ENCODE measurements at regions not wholly inside any gene's neighbourhood (a gene's known extent, or its start where the extent isn't known, plus 50 kb on each side); places are given as distances from the start of the nearest gene placed in this dataset.

DNA sequence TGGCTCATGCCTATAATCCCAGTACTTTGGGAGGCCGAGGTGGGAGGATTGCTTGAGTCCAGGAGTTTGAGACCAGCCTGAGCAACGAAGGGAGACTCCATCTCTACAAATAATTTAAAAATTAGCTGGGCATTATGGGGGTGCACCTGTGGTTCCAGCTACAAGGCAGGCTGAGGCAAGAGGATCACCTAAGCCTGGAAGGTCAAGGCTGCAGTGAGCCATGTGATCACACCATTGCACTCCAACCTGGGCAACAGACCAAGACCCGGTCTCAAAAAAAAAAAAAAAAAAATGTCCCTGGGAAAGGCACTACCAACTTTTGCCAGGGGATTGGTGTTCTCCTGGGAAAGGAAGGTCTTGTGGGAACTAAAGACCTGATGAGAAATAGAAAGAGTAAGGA is 134.2 kb upstream of the AUTS2 start:
- H3K9ac ChIP-seq (ENCODE audit: low read depth in 1 of 2, low read length in 2 of 2), result no peak overlapping the region
- H3K4me3 ChIP-seq (ENCODE audit: low read depth in 1 of 2, low read length in 2 of 2), result no peak overlapping the region
- H3K36me3 ChIP-seq (ENCODE audit: control insufficient read depth in 1 of 2, insufficient read depth in 2 of 2, low read length in 2 of 2), result no peaks in the 10 kb centered on the region
- H3K9me3 ChIP-seq (ENCODE audit: control insufficient read depth in 1 of 2, low read length in 2 of 2), result peaks cover 0 to 10% of the 10 kb centered on the region in 2 donors
- H3K4me1 ChIP-seq (ENCODE audit: control insufficient read depth in 1 of 2, insufficient read depth in 2 of 2, low read length in 2 of 2), result no peaks in the 10 kb centered on the region
- no peaks in the 10 kb centered on the region for H3K27me3 ChIP-seq (ENCODE audit: control insufficient read depth in 1 of 2, insufficient read depth in 2 of 2, low read length in 2 of 2)
- H3K27ac ChIP-seq (ENCODE audit: low read depth, low read length), result no peak overlapping the region

DNA sequence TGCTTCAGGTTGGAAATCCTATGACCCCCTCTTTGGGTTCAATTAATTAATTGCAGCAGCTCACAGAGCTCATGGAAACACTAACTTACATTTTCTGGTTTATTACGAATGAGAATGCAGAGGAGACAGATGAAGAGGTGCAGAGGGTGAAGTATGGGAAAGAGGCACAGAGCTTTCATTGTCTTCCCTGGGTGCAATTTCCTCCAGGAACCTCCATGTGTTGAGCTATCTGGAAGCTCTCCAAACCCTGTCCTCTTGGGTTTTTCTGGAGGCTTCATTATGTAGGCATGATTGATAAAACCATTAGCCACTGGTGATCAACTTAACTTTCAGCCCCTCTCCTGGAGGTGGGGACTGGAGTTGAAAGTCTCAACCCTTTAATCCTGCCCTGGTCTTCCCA is 133.0 kb upstream of the AUTS2 start:
- no peak overlapping the region for H3K9ac ChIP-seq (ENCODE audit: low read depth in 1 of 2, low read length in 2 of 2)
- no peaks in the 10 kb centered on the region for H3K27me3 ChIP-seq (ENCODE audit: control insufficient read depth in 1 of 2, insufficient read depth in 2 of 2, low read length in 2 of 2)
- no peaks in the 10 kb centered on the region for H3K4me1 ChIP-seq (ENCODE audit: control insufficient read depth in 1 of 2, insufficient read depth in 2 of 2, low read length in 2 of 2)
- peaks cover 0 to 10% of the 10 kb centered on the region in 2 donors for H3K9me3 ChIP-seq (ENCODE audit: control insufficient read depth in 1 of 2, low read length in 2 of 2)
- no peak overlapping the region for H3K4me3 ChIP-seq (ENCODE audit: low read depth in 1 of 2, low read length in 2 of 2)
- no peaks in the 10 kb centered on the region for H3K36me3 ChIP-seq (ENCODE audit: control insufficient read depth in 1 of 2, insufficient read depth in 2 of 2, low read length in 2 of 2)
- no peak overlapping the region for H3K27ac ChIP-seq (ENCODE audit: low read depth, low read length)

DNA sequence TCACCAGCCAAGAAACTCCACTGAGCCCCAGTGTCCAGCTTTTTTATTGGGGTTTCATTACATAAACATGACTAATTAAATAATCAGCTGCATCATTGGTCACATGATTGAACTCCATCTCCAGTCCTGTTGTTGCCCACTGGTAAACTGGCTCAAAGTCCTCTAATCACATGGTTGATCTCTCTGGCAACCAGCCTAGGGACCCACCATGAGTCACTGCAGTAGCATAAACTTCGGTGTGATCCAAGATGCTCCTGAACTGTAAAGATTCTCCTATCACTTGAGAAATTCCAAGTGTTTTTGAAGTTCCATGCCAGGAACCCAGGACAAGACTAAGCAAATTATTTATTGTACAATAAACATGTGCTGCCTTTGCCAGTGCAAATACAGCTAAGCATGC is 130.4 kb upstream of the AUTS2 start:
- Histone ChIP-seq H3K9me3 (ENCODE audit: control insufficient read depth in 1 of 2, low read length in 2 of 2) (peaks cover 0 to 10% of the 10 kb centered on the region in 2 donors), H3K4me1 (ENCODE audit: control insufficient read depth in 1 of 2, insufficient read depth in 2 of 2, low read length in 2 of 2) (no peaks in the 10 kb centered on the region), H3K36me3 (ENCODE audit: control insufficient read depth in 1 of 2, insufficient read depth in 2 of 2, low read length in 2 of 2) (no peaks in the 10 kb centered on the region)

DNA sequence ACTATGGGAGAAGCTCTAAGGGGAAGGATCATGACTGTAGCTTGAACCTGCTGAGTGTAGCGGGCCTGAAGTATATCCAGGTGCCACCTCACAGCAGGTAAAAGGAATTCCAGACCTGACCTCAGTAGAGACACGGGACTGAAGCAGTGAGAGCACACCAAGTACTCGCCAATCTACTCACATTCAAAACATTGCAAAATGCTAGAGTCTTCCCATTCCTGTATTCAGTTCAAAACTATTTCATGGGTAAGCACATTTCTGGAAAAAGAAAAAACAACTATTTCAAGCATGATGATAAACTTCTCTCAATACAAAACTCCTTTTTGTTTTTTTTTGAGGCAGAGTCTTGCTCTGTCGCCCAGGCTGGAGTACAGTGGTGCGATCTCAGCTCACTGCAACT is 121.9 kb upstream of the AUTS2 start:
- H3K4me1 ChIP-seq (ENCODE audit: control insufficient read depth in 1 of 2, insufficient read depth in 2 of 2, low read length in 2 of 2), result no peaks in the 10 kb centered on the region
- no peak overlapping the region for H3K9ac ChIP-seq (ENCODE audit: low read depth in 1 of 2, low read length in 2 of 2)
- H3K4me3 ChIP-seq (ENCODE audit: low read depth in 1 of 2, low read length in 2 of 2), result no peak overlapping the region
- H3K36me3 ChIP-seq (ENCODE audit: control insufficient read depth in 1 of 2, insufficient read depth in 2 of 2, low read length in 2 of 2), result no peaks in the 10 kb centered on the region
- no peaks in the 10 kb centered on the region for H3K9me3 ChIP-seq (ENCODE audit: control insufficient read depth in 1 of 2, low read length in 2 of 2)
- no peaks in the 10 kb centered on the region for H3K27me3 ChIP-seq (ENCODE audit: control insufficient read depth in 1 of 2, insufficient read depth in 2 of 2, low read length in 2 of 2)
- H3K27ac ChIP-seq (ENCODE audit: low read depth, low read length), result no peak overlapping the region

More for the DNA sequence above, 130.4 kb upstream of the AUTS2 start:
- Histone ChIP-seq H3K4me3 (ENCODE audit: low read depth in 1 of 2, low read length in 2 of 2) (no peak overlapping the region), H3K9ac (ENCODE audit: low read depth in 1 of 2, low read length in 2 of 2) (no peak overlapping the region), H3K27me3 (ENCODE audit: control insufficient read depth in 1 of 2, insufficient read depth in 2 of 2, low read length in 2 of 2) (no peaks in the 10 kb centered on the region), H3K27ac (ENCODE audit: low read depth, low read length) (no peak overlapping the region)

DNA sequence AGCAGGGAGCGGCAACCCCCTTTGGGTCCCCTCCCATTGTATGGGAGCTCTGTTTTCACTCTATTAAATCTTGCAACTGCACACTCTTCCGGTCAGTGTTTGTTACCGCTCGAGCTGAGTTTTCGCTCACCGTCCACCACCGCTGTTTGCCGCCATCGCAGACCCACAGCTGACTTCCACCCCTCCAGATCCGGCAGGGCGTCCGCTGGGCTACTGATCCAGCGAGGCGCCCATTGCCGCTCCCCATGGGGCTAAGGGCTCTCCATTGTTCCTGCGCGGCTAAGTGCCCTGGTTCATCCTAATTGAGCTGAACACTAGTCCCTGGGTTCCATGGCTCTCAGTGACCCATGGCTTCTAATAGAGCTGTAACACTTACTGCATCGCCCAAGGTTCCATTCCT is 115.6 kb upstream of the AUTS2 start:
- H3K36me3 ChIP-seq (ENCODE audit: control insufficient read depth in 1 of 2, insufficient read depth in 2 of 2, low read length in 2 of 2), result no peaks in the 10 kb centered on the region
- H3K27me3 ChIP-seq (ENCODE audit: control insufficient read depth in 1 of 2, insufficient read depth in 2 of 2, low read length in 2 of 2), result no peaks in the 10 kb centered on the region
- no peaks in the 10 kb centered on the region for H3K4me1 ChIP-seq (ENCODE audit: control insufficient read depth in 1 of 2, insufficient read depth in 2 of 2, low read length in 2 of 2)
- no peak overlapping the region for H3K27ac ChIP-seq (ENCODE audit: low read depth, low read length)
- H3K9me3 ChIP-seq (ENCODE audit: control insufficient read depth in 1 of 2, low read length in 2 of 2), result no peaks in the 10 kb centered on the region
- no peak overlapping the region for H3K4me3 ChIP-seq (ENCODE audit: low read depth in 1 of 2, low read length in 2 of 2)
- no peak overlapping the region for H3K9ac ChIP-seq (ENCODE audit: low read depth in 1 of 2, low read length in 2 of 2)

DNA sequence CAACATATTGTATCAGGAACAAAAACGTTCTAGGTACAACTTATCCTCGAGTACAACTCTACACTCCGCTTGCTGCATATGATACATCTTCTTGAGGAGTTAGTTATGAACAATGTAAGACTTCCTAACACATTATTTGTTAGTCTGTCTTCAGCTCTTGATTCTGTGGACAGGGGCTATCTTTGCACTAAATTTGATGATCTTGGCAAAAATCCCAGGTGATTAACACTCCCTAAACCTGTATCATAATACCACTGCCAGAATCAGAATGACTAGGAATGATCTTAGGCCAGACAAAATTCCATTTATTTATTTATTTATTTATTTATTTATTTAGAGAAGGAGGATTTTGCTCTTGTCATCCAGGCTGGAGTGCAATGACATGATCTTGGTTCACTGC is 108.7 kb upstream of the AUTS2 start:
- no peaks in the 10 kb centered on the region for H3K36me3 ChIP-seq (ENCODE audit: control insufficient read depth in 1 of 2, insufficient read depth in 2 of 2, low read length in 2 of 2)
- H3K4me1 ChIP-seq (ENCODE audit: control insufficient read depth in 1 of 2, insufficient read depth in 2 of 2, low read length in 2 of 2), result no peaks in the 10 kb centered on the region

DNA sequence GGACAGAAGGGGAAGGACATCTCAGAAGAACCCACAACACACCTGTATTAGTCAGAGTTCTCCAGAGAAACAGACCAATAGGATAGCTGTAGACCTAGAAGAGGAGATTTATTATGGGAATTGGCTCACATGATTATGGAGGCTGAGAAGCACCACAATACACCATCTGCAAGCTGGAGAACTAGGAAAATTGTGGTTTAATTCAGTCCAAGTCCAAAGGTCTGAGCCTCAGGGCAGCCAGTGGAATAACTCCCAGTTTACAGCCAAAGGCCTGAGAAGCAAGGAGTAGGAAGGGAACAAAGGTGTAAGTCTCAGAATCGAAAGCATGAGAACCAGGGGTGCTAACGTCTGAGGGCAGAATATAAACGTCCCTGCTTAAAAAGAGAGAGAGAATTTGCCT is 99.6 kb upstream of the AUTS2 start:
- Histone ChIP-seq H3K9ac (ENCODE audit: low read depth in 1 of 2, low read length in 2 of 2) (no peak overlapping the region), H3K4me1 (ENCODE audit: control insufficient read depth in 1 of 2, insufficient read depth in 2 of 2, low read length in 2 of 2) (no peaks in the 10 kb centered on the region), H3K27me3 (ENCODE audit: control insufficient read depth in 1 of 2, insufficient read depth in 2 of 2, low read length in 2 of 2) (no peaks in the 10 kb centered on the region), H3K27ac (ENCODE audit: low read depth, low read length) (no peak overlapping the region), H3K9me3 (ENCODE audit: control insufficient read depth in 1 of 2, low read length in 2 of 2) (no peaks in the 10 kb centered on the region), H3K36me3 (ENCODE audit: control insufficient read depth in 1 of 2, insufficient read depth in 2 of 2, low read length in 2 of 2) (no peaks in the 10 kb centered on the region), H3K4me3 (ENCODE audit: low read depth in 1 of 2, low read length in 2 of 2) (no peak overlapping the region)

More for the DNA sequence above, 108.7 kb upstream of the AUTS2 start:
- H3K9me3 ChIP-seq (ENCODE audit: control insufficient read depth in 1 of 2, low read length in 2 of 2), result no peaks in the 10 kb centered on the region
- no peaks in the 10 kb centered on the region for H3K27me3 ChIP-seq (ENCODE audit: control insufficient read depth in 1 of 2, insufficient read depth in 2 of 2, low read length in 2 of 2)
- no peak overlapping the region for H3K9ac ChIP-seq (ENCODE audit: low read depth in 1 of 2, low read length in 2 of 2)
- no peak overlapping the region for H3K4me3 ChIP-seq (ENCODE audit: low read depth in 1 of 2, low read length in 2 of 2)
- H3K27ac ChIP-seq (ENCODE audit: low read depth, low read length), result no peak overlapping the region

DNA sequence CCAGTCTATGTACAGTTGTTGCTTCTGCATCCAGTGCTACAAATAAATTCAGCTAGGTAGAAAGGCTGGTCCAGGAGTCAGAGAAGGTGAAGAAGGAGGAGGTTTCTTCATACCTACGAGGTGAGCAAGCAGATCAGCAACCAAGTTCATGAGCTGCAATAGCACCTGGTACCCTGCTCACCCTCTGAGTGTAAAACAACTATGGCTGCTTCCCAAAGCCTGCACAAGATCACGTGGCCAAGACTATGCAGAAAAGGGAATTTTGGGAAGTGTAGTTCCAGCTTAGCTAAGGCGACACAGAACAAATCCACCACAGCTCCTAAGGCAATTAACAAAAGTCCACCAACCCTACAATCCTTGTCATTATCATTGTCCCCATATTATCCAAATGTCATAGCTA is 95.9 kb upstream of the AUTS2 start:
- Histone ChIP-seq H3K36me3 (ENCODE audit: control insufficient read depth in 1 of 2, insufficient read depth in 2 of 2, low read length in 2 of 2) (no peaks in the 10 kb centered on the region), H3K27me3 (ENCODE audit: control insufficient read depth in 1 of 2, insufficient read depth in 2 of 2, low read length in 2 of 2) (no peaks in the 10 kb centered on the region), H3K4me1 (ENCODE audit: control insufficient read depth in 1 of 2, insufficient read depth in 2 of 2, low read length in 2 of 2) (no peaks in the 10 kb centered on the region), H3K27ac (ENCODE audit: low read depth, low read length) (no peak overlapping the region), H3K4me3 (ENCODE audit: low read depth in 1 of 2, low read length in 2 of 2) (no peak overlapping the region), H3K9me3 (ENCODE audit: control insufficient read depth in 1 of 2, low read length in 2 of 2) (no peaks in the 10 kb centered on the region), H3K9ac (ENCODE audit: low read depth in 1 of 2, low read length in 2 of 2) (no peak overlapping the region)

DNA sequence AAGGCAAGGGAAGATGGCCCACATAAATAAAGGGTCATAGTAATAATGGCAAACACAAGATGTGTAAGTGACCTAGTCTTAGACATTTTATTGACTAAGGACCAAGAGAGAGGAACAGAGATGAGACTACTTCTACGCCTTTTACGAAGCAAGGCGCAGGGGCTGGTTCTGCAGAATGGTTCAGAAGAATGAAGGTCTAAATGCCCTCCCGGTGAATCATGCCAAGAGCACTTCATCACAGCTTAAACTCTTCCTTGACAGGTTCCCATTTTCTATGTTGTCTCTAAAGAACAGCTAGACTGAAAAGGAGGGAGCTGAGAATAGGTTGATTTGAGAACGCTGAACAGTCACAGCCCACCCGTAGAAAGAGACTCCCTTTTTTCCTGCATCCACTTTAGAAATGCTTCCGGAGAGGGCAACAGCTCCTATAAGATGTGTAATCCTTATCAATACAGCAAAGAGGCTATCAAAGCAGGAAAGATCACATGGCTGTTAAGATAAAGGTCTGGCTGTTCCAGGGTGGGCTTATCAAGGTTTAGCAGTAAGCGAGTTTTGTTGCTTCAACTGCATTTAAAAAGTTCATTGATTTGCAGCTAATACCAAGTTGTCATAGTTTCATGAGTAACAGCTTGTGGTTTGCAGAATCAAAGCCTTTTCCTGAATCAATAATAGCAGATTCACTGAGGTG is 93.4 kb upstream of the AUTS2 start:
- no peaks in the 10 kb centered on the region for H3K9me3 ChIP-seq (ENCODE audit: control insufficient read depth in 1 of 2, low read length in 2 of 2)

DNA sequence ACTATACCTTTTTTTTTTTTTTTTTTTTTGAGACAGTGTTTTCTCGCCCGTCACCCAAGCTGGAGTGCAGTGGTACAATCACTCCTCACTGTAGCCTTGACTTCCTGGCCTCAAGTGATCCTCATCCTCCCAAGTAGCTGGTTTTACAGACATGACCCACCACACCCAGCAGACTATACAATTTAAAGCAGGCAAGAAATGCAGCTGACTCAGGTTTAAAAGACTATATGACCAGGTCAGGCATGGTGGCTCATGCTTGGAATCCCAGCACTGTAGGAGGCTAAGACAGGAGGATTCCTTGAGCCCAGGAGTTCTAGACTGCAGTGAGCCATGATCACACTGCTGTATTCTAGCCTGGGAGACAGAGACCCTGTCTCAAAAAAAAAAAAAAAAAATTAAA is 89.5 kb upstream of the AUTS2 start:
- Histone ChIP-seq H3K9ac (ENCODE audit: low read depth in 1 of 2, low read length in 2 of 2) (no peak overlapping the region), H3K4me3 (ENCODE audit: low read depth in 1 of 2, low read length in 2 of 2) (no peak overlapping the region)

More for the DNA sequence above, 93.4 kb upstream of the AUTS2 start:
- Histone ChIP-seq H3K4me1 (ENCODE audit: control insufficient read depth in 1 of 2, insufficient read depth in 2 of 2, low read length in 2 of 2) (no peaks in the 10 kb centered on the region), H3K27ac (ENCODE audit: low read depth, low read length) (no peak overlapping the region), H3K36me3 (ENCODE audit: control insufficient read depth in 1 of 2, insufficient read depth in 2 of 2, low read length in 2 of 2) (no peaks in the 10 kb centered on the region), H3K4me3 (ENCODE audit: low read depth in 1 of 2, low read length in 2 of 2) (no peak overlapping the region), H3K9ac (ENCODE audit: low read depth in 1 of 2, low read length in 2 of 2) (no peak overlapping the region), H3K27me3 (ENCODE audit: control insufficient read depth in 1 of 2, insufficient read depth in 2 of 2, low read length in 2 of 2) (no peaks in the 10 kb centered on the region)

DNA sequence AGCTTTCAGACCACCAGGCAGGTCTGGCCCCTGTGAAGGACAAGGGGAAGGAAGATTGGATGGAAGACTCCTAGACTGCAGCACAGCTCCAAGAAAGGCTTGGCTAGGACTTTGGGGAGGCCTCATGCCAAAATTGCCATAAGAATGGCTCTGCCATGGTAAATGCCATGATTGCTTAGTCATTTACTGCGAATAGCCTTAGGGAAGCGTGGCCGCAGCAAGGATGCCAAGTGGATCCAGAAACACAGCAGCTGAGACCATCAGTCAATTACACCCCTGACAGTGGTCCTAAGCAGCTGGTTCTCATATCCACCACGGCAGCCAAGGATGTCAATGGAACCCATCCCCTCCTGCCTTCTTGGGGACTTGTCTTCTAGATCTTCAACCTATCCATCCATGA is 88.2 kb upstream of the AUTS2 start:
- H3K9ac ChIP-seq (ENCODE audit: low read depth in 1 of 2, low read length in 2 of 2), result no peak overlapping the region
- H3K4me3 ChIP-seq (ENCODE audit: low read depth in 1 of 2, low read length in 2 of 2), result no peak overlapping the region
- H3K27me3 ChIP-seq (ENCODE audit: control insufficient read depth in 1 of 2, insufficient read depth in 2 of 2, low read length in 2 of 2), result no peaks in the 10 kb centered on the region
- no peak overlapping the region for H3K27ac ChIP-seq (ENCODE audit: low read depth, low read length)
- H3K4me1 ChIP-seq (ENCODE audit: control insufficient read depth in 1 of 2, insufficient read depth in 2 of 2, low read length in 2 of 2), result no peaks in the 10 kb centered on the region
- no peaks in the 10 kb centered on the region for H3K36me3 ChIP-seq (ENCODE audit: control insufficient read depth in 1 of 2, insufficient read depth in 2 of 2, low read length in 2 of 2)
- no peaks in the 10 kb centered on the region for H3K9me3 ChIP-seq (ENCODE audit: control insufficient read depth in 1 of 2, low read length in 2 of 2)

More for the DNA sequence above, 89.5 kb upstream of the AUTS2 start:
- no peaks in the 10 kb centered on the region for H3K4me1 ChIP-seq (ENCODE audit: control insufficient read depth in 1 of 2, insufficient read depth in 2 of 2, low read length in 2 of 2)
- H3K27me3 ChIP-seq (ENCODE audit: control insufficient read depth in 1 of 2, insufficient read depth in 2 of 2, low read length in 2 of 2), result no peaks in the 10 kb centered on the region
- H3K36me3 ChIP-seq (ENCODE audit: control insufficient read depth in 1 of 2, insufficient read depth in 2 of 2, low read length in 2 of 2), result no peaks in the 10 kb centered on the region
- H3K9me3 ChIP-seq (ENCODE audit: control insufficient read depth in 1 of 2, low read length in 2 of 2), result no peaks in the 10 kb centered on the region
- no peak overlapping the region for H3K27ac ChIP-seq (ENCODE audit: low read depth, low read length)
